Mesodermal cell (in vitro differentiated cells): ENCODE measurements at regions not wholly inside any gene's neighbourhood (a gene's known extent, or its start where the extent isn't known, plus 50 kb on each side); places are given as distances from the start of the nearest gene placed in this dataset.
"Not testable (repeated sequence)": the region's sequence is repeated elsewhere in the genome, so short reads cannot be mapped to it uniquely, and the experiment has no call there.

ENCODE experiments used
- H3K27ac ChIP-seq: 2 replicates; pipeline ENCODE4 v1.7.0; 2013; ENCODE audit warnings: mild to moderate bottlenecking, low read depth, low read length, moderate library complexity; ENCODE audit not compliant: severe bottlenecking
- H3K36me3 ChIP-seq: 2 replicates; pipeline ENCODE4 v1.7.1; 2013; ENCODE audit warnings: mild to moderate bottlenecking, low read length, moderate library complexity; ENCODE audit not compliant: control insufficient read depth, insufficient read depth
- H3K4me1 ChIP-seq: one replicate; pipeline ENCODE4 v1.7.1; 2013; ENCODE audit warnings: mild to moderate bottlenecking, low read length; ENCODE audit not compliant: insufficient read depth, control insufficient read depth, poor library complexity, severe bottlenecking
- H3K4me3 ChIP-seq: 2 replicates; pipeline ENCODE4 v1.7.0; 2013; ENCODE audit warnings: low read length, control low read depth, mild to moderate bottlenecking; ENCODE audit not compliant: insufficient read depth, poor library complexity, severe bottlenecking; ENCODE audit errors: extremely low read depth
- H3K9me3 ChIP-seq: 2 replicates; pipeline ENCODE4 v1.7.1; 2013; ENCODE audit warnings: mild to moderate bottlenecking, low read length, moderate library complexity; ENCODE audit not compliant: control insufficient read depth
- WGBS, 2 experiments: methylation state at CpG; one replicate each; pipeline ENCODE4 v1.1.5; 2013; ENCODE audit warnings: missing lambda C conversion rate in 2 of 2; ENCODE audit not compliant: insufficient coverage in 2 of 2; 5-methylcytosine and 5-hydroxymethylcytosine counted together

DNA sequence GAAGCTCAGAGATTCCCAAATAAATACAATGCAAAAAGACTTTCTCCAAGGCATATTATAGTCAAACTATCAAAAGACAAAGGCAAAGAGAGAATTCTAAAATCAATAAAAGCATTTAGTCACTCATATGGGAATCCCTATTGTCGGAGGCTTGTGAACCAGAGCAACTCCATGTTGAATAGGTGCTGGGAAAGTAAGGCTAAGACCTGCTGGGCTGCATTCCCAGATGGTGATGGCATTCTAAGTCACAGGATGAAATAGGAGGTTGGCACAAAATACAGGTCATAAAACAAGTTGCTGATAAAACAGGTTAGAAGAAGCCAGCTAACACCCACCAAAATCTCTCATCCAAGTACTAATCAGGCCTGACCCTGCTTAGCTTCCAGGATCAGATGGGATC, 84.5 kb downstream of the JRKL start:
- 70 to 89% methylated on average over 1 of the region's 1 CpG for WGBS, 2 experiments
- Histone ChIP-seq H3K4me1 (no peaks in the 10 kb centered on the region), H3K4me3 (no peak overlapping the region), H3K36me3 (no peaks in the 10 kb centered on the region), H3K9me3 (peaks cover 4% of the 10 kb centered on the region), H3K27ac (no peak overlapping the region)

- no peak overlapping the region for H3K4me3 ChIP-seq
- WGBS, 2 experiments, result 67% methylated on average over 1 of the region's 1 CpG; no CpG with 5 or more reads in 1 of the 2 experiments
- H3K27ac ChIP-seq, result no peak overlapping the region
- H3K4me1 ChIP-seq, result no peaks in the 10 kb centered on the region
- no peaks in the 10 kb centered on the region for H3K36me3 ChIP-seq
- H3K9me3 ChIP-seq, result no peaks in the 10 kb centered on the region
These were observed 91.4 kb downstream of the JRKL start for GRCh38 chr11:96481204-96481603.

DNA sequence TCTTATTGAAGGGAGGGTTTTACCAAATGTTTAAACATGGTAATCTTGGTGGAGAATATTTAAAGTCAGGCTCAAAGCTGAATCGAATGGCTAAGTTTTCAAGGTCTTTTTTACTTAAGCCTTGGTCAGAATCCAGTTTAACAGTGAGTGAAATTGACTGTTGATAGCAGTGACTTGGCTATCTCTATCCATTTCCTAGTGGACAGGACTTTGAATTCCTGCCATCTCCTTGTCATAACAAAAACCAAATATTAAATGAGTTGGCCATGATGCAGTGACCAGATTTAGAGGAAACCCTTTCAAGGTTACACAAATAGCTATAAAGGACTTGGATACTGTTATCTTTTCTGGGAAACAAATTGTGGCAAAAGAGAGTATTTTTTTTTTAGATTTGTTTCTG, 92.0 kb downstream of the JRKL start:
- Histone ChIP-seq H3K4me1 (peaks cover under 1% of the 10 kb centered on the region), H3K27ac (no peak overlapping the region), H3K4me3 (no peak overlapping the region), H3K36me3 (no peaks in the 10 kb centered on the region), H3K9me3 (no peaks in the 10 kb centered on the region)
- WGBS, 2 experiments, result 80 to 100% methylated on average over 1 of the region's 1 CpG

- no peak overlapping the region for H3K27ac ChIP-seq
- no peaks in the 10 kb centered on the region for H3K9me3 ChIP-seq
- 100% methylated on average over 1 of the region's 2 CpGs for WGBS, 2 experiments
- peaks cover 5% of the 10 kb centered on the region for H3K4me1 ChIP-seq
- H3K36me3 ChIP-seq, result no peaks in the 10 kb centered on the region
- H3K4me3 ChIP-seq, result no peak overlapping the region
These were observed 92.4 kb downstream of the JRKL start for GRCh38 chr11:96482193-96482592.

- Histone ChIP-seq H3K36me3 (no peaks in the 10 kb centered on the region), H3K4me1 (peaks cover 11% of the 10 kb centered on the region), H3K27ac (no peak overlapping the region), H3K4me3 (no peak overlapping the region), H3K9me3 (no peaks in the 10 kb centered on the region)
These were observed 93.7 kb downstream of the JRKL start for GRCh38 chr11:96483374-96483955.

GRCh38 chr11:96484361-96484760, 94.5 kb downstream of the JRKL start:
- Histone ChIP-seq H3K27ac (no peak overlapping the region), H3K36me3 (no peaks in the 10 kb centered on the region), H3K4me1 (peaks cover 11% of the 10 kb centered on the region), H3K9me3 (no peaks in the 10 kb centered on the region), H3K4me3 (no peak overlapping the region)

DNA sequence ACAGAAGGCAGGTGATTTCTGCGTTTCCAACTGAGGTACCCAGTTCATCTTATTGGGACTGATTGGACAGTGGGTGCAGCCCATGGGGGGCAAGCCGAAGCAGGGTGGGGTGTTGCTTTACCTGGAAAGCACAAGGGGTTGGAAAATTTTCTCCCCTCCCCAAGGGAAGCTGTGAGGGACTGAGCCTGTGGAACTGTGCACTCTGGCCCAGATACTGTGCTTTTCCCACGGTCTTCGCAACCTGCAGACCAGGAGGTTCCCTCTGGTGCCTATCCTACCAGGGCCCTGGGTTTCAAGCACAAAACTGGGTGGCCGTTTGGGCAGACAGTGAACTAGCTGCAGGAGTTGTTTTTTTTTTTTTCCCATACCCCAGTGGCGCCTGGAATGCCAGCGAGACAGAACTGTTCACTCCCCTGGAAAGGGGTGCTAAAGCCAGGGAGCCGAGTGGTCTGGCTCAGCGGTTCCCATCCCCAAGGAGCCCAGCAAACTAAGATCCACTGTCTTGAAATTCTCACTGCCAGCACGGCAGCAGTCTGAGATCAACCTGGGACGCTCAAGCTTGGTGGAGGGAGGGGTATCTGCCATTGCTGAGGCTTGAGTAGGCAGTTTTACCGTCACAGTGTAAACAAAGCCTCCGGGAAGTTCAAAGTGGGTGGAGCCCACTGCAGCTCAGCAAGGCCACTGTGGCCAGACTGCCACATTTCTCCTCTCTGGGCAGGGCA, 97.2 kb downstream of the JRKL start:
- H3K27ac ChIP-seq, result peak overlapping the region; percentile 62
- WGBS, 2 experiments, result 60% methylated on average over 11 to 12 of the region's 13 CpGs
- H3K9me3 ChIP-seq, result no peaks in the 10 kb centered on the region
- no peaks in the 10 kb centered on the region for H3K36me3 ChIP-seq
- no peak overlapping the region for H3K4me3 ChIP-seq
- H3K4me1 ChIP-seq, result peaks cover 11% of the 10 kb centered on the region

DNA sequence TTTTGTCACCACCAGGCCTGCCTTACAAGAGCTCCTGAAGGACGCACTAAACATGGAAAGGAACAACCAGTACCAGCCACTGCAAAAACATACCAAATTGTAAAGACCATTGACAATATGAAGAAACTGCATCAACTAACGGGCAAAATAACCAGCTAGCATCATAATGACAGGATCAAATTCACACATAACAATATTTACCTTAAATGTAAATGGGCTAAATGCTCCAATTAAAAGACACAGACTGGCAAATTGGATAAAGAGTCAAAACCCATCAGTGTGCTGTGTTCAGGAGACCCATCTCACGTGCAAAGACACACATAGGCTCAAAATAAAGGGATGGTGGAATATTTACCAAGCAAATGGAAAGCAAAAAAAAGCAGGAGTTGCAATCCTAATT, 99.1 kb downstream of the JRKL start:
- H3K4me1 ChIP-seq, result peaks cover 11% of the 10 kb centered on the region
- H3K9me3 ChIP-seq, H3K36me3 ChIP-seq, H3K4me3 ChIP-seq, H3K27ac ChIP-seq: not testable (repeated sequence)
- WGBS, 2 experiments, result 100% methylated on average over 1 of the region's 3 CpGs; no CpG with 5 or more reads in 1 of the 2 experiments

GRCh38 chr11:96500440-96500839, 110.6 kb downstream of the JRKL start:
- Histone ChIP-seq H3K36me3 (no peaks in the 10 kb centered on the region), H3K4me3 (no peak overlapping the region), H3K9me3 (no peaks in the 10 kb centered on the region), H3K4me1 (no peaks in the 10 kb centered on the region), H3K27ac (no peak overlapping the region)
- WGBS, 2 experiments, result 57 to 80% methylated on average over 1 of the region's 3 CpGs

DNA sequence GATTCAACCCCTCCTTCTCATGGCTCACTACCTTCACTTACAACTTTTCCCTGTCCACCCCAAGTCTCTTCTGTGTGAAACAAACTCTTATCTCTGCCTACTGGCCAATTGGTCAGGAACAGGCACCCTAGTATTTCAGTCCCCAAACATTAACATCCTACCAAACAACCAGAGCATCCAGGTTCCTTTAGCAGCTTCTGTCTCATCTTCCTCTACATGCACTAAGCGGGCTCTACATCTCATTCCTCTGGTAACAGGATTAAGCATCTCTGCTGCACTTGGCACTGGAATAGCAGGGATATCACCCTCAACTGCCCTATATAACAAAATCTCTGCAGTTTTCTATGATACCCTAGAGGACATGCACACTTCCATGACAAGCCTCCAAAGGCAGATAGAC, 116.2 kb downstream of the JRKL start:
- 100% methylated on average over 1 of the region's 1 CpG for WGBS, 2 experiments
- Histone ChIP-seq H3K4me1 (no peaks in the 10 kb centered on the region), H3K4me3 (no peak overlapping the region), H3K9me3 (no peaks in the 10 kb centered on the region), H3K36me3 (no peaks in the 10 kb centered on the region), H3K27ac (no peak overlapping the region)

DNA sequence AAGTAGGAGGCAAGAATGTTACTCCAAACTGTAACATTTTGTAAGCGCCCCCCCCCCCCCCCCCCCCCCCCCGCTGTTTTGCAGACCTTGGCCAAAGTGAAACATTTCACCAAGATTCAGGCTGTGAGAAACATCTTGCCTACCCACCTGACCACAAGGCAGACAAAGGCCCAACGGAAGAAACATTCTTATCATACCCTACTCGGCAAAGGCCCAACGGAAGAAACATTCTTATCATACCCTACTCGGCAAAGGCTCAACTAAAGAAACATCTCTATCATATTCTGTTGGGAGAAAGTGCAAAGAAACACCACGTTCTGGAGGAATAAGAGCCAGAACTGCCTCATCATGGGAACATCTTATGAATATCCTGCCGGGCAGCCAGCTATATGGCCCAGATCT, 117.1 kb downstream of the JRKL start:
- H3K27ac ChIP-seq, result no peak overlapping the region
- H3K9me3 ChIP-seq, result no peaks in the 10 kb centered on the region
- WGBS, 2 experiments, result 90 to 91% methylated on average over 3 to 6 of the region's 8 CpGs
- no peaks in the 10 kb centered on the region for H3K36me3 ChIP-seq
- H3K4me1 ChIP-seq, result no peaks in the 10 kb centered on the region
- H3K4me3 ChIP-seq, result no peak overlapping the region
